Right lung (tissue), 2 donors: ENCODE measurements at regions not wholly inside any gene's neighbourhood (a gene's known extent, or its start where the extent isn't known, plus 50 kb on each side); places are given as distances from the start of the nearest gene placed in this dataset.
"Not testable (repeated sequence)": the region's sequence is repeated elsewhere in the genome, so short reads cannot be mapped to it uniquely, and the experiment has no call there.

ENCODE experiments used
- DNase-seq, 2 donors: peaks; one replicate each; pipeline ENCODE4 v3.0.0-alpha.2; 2013

DNA sequence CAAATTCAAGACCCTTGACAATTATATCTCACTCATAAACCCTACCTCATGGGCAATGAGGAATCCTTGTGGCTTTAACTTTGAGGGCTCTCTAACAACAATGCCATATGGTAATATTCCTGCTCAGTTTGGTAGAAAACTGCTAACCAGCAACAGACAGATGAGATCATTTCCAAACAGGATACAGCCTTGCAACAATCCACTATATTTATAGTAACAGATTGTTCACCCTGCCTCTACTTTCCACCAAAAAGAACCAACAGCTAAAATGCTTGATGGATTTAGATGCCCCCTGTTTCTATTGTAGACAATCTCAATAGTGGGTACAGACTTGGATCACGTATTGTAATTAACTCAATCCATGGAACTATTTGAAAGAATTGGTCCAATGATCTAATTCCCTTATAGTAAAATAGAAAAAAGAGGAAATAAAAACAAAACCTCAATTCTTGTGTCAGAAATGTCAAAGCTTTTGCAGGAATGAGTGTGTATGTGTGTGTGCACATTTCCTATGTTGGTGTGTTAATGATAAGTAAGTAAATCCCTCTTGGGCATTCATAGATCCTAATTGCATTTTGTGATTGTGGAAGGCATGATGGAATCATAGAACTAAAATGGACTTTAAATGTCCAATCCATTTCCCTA lies 100.0 kb upstream of the EDEM3 start:
- DNase-seq, result no peak

DNA sequence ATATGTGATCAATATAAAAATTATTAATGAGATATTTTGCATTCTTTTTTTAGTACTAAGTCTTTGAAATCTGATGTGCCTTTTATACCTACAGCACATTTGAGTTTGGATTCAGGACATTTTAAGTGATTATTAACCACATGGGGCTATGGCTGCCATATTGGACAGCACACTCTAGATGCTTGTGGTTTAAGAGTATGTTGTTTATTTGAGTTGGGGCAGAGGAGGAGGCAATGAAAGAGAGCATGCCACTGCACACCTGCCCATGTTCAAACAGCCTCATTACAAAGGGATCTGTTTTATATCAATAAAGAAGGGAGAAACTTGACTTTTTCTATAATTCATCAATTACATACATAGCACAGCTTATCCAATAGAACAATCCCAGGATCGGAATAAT lies 99.4 kb upstream of the EDEM3 start:
- no peak for DNase-seq

DNA sequence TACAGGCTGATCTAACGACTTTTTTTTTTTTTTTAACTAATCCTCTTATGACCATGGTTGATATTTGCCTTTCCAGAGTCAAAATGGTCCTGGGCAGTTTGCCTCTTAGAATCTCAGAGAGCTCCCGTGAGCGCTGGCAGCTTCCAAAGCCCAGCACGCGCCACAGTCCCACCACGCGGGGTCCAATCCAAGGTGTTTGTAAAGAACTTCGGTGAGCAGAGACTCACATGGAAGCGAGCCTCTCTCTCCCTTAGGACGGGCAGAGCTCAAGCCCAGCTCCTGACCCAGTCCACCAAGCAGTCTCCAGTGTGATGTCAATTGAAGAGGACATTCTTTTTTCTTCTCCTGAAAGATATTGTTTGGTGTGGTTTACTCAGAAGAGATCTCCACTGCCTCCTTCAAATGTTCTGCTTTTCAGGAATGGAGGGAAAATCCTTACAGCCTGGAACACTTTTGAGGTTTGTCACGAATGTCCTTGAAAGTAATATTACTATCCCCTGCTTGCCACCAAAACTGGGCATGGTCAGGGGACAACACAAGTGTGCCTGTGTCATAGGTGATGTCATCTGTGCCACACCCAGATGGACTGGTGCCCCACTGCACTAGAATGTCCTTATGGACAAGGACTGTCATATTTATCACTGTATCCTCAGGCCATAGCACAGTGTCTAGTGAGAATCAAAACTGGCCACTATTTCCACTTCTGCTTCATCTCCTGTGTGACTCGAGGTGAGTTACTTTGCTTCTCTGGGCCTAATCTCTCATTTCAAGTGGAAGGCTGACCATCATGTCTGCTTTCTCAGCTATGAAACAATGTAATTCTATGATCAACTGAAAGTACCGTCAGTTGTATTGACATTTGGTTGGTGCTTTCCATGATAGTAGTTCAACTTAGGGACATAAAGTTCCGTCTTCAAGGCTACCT lies 97.4 kb upstream of the EDEM3 start:
- DNase-seq, result no peak

DNA sequence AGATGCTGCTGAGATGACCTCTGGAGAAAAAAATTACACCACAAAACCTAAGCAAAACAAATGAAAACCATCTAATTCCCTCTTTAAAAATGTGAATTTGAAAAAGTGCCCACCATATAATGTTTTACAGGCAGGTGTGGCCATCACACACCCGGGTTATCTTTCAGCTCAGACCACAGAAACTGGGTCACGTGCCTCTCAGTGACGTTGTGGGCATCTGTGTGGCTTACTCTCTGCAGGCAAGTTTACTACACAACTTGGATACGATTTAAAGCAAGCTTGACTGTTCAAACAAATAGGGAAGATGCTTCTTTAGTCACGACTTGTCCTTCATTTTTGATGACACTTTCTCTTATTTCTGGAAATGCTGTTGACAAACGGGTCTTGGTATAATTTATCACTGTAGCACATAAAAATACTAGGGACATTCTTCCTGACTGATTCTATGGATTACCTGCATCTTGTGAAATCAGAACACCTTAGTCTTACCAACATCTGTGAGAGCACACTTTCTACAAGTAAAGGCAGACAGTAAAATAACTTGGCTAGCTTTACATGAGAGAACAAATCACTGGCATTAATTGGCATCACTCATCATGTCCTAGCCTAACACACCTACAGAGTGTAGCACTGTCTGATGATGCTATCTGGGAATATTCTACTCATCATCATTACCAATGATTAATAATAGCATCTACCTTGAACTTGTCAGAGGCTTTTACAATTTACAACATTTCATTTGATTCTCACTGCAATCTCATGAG lies 89.3 kb upstream of the EDEM3 start:
- no peak for DNase-seq

DNA sequence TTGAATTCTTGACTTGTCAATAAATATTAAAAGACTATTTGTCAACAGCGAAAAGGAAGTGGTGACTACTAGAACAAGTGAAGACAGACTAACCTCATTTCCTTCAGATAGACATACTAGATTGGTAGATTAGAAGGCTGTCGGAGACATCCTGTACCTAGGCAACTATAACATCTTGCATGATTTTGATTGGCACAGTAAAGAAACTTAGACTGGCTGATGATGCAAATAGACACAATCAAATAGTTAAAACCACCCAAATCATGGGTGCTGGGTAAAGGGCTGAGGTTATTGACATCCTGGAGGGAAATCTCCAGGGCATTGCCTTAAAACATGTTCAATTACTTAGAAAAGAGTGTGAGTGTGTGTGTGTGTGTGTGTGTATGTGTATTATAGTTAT lies 85.9 kb upstream of the EDEM3 start:
- no peak for DNase-seq

DNA sequence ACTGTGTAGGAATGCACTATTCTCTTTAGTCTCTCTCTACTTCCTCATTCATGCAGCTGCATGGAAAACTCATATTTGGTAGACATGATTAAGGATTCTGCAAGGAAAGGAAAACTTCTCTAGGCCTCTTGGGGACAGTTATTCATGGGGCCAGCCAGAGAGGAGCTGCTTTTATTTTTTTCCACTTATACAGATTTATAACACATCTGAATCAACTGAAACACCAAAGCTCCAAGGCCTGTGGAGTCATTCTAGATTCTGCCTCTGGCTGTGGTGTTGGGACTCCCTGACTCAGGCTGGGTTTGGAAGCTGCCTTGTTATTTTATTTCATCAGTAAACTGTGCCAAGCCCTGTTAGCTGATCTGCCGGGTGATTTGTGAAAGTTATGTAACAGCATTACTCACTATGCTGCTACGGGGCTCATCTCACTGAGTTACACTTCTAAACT lies 83.9 kb upstream of the EDEM3 start:
- DNase-seq, result no peak

DNA sequence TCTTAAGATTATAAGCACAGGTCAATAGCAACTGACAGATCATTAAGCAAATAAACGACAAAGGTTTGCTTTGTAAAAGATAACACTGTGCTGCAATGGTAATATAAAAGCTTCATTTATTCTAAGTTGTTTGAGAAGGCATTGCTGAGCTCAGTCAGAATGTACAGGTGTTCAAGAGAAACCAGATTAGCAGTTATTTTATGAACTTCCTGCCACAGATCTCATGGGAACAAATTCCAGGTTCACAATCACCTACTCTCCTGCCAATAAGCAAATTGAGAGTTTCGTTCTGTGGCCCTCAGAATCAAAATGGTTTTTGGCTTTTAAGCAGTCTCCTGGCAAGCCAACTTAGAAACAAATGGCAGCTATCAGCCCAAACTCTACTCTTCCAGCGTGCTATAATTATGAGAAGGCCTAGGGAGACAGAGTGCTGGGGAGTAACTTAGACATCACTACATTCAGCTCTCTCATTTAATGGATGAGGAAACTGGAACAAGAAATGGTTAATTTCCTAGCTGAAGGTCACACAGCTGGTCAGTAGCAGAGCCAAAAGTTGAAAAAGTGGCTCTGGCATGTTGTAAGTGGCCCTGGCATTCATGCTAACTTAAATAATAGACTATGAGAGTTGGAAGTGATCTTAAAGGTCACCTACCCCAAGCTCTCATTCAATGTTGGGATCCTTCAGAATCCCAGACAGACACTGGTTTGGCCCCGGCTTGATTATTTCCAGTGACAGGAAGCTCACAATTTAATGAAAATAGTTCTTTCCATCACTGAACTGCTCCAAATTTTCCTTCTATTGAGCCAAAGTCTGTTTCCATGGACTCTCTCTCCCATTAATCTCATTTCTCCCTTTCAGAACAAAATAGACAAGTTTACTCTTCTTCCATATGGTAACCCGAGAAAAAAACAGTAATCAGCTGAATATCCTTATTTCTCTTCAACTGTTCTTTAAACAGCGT lies 82.6 kb upstream of the EDEM3 start:
- no peak for DNase-seq

DNA sequence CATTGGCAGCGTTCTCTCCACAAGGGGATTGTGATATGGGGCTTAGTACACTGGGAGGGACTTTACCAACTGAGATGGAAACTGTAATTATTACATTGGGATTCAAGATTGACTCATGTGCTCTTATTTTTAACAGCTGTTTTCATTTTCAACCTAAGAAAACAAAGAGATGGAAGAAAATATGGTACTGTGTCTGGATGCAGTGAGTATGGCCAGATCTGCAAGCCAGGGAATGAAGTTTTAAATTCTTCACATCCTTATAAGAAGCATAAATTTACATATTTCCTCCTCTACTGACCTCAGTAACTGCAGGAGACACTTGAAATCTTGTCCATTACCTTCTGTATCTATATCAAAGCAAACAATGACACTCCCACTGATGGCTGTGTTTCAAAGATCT lies 81.5 kb upstream of the EDEM3 start:
- no peak for DNase-seq

DNA sequence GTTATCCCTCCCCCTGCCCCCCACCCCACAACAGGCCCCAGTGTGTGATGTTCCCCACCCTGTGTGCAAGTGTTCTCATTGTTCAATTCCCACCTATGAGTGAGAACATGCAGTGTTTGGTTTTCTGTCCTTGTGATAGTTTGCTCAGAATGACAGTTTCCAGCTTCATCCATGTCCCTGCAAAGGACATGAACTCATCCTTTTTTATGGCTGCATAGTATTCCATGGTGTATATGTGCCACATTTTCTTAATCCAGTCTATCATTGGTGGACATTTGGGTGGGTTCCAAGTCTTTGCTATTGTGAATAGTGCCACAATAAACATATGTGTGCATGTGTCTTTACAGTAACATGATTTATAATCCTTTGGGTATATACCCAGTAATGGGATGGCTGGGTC lies 79.3 kb upstream of the EDEM3 start:
- DNase-seq, result not testable (repeated sequence)

DNA sequence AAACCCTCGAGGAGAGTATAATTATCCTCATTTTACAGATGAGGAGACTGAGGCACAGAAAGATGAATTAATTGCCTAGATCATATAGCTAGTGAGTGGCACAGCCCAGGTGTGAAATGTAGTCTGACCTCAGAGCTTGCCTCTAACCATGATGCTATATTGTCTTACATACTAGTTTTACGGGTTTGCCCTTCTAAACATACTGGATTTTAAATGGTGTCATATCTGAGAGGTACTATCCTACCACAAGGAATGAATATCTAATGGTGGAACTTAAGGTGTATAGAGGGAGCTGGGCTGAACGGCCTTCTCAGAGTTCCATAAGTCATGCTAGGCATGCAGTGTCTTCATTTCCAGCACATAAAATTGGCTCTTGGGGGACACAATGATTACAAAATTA lies 77.9 kb upstream of the EDEM3 start:
- DNase-seq, result no peak

DNA sequence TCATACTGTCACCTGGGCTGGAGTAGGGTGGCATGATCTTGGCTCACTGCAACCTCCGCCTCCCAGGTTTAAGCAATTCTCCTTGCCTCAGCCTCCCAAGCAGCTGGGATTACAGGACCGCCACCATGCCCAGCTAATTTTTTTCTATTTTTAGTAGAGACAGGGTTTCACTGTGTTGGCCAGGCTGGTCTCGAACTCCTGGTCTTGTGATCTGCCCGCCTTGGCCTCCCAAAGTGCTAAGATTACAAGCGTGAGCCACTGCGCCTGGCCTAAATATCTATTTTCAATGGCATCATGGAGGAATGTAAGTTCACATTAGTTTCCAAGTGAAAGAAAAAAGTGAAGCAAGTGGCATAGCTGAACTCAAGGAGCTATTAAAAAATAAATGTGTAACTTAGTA lies 74.8 kb upstream of the EDEM3 start:
- DNase-seq, result not testable (repeated sequence)

DNA sequence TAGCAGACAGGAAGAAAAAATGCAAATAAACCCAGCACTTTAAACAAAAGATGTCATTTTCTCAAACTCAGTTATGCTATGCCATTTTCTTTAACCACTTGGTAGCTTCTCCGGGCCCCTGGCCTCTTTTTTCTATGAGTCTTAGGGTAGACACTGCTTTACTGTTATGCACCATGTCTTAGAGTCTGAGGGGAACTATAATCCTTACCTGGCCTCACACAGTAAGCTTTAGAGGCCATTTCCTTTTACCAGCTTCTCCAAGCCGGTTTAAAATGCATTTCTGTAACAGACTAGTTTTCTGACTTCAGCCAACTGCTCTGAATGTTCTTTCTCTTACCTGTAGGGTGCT lies 73.7 kb upstream of the EDEM3 start:
- no peak for DNase-seq

DNA sequence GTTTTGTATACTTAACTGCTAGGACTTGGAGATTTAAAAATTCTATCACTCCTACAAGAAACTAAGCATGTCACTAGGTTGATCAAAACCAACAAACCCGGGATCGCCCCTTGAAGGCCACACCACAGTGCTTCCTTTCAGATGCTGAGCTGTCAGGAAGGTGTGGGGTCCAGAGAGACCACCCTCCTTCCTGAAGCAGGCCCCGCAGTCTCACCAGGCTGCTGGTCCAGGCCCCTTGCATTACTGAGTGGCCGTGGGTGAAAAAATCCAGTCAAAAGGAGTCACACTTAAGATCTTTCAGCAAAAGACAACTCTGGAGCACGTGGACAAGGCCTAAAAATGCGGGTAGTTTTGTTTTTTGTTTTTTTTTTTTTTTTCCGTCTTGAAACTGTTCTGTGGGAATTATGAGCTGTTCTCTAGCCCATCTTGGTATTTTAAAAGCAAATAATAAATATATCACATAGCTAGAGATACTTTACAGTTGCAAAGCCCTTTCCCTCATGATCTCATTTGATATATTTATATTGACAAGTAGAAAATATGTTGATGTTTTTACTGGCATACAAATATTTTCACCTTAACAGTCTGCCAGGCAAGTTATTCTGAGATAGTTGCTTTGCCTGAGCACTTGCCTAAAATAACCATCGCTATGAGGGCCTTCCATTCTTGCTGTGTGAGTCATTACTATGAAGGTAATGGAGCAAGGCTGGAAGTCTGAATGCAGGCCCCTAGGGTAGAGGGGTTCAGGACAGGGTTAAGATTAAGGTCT lies 73.1 kb upstream of the EDEM3 start:
- no peak for DNase-seq

DNA sequence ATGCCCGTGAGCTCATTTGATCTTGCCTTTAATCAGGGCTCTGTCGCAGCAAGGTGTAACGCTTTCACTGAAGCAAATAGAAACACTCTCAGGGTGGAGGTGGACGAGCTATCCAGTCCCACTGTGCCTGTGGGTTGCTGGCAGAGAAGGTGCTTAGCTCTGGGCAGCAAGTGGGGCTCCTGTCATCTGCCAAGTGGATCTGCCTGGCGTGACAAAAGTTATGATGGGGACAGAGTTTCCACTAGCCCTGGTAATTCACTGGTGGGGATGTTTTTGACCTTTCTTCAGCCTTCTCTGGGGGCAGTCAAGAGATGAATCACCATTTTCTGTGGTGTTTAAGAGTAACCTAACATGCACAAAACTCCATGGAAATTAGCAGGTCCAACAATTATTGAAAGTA lies 71.3 kb upstream of the EDEM3 start:
- no peak for DNase-seq

DNA sequence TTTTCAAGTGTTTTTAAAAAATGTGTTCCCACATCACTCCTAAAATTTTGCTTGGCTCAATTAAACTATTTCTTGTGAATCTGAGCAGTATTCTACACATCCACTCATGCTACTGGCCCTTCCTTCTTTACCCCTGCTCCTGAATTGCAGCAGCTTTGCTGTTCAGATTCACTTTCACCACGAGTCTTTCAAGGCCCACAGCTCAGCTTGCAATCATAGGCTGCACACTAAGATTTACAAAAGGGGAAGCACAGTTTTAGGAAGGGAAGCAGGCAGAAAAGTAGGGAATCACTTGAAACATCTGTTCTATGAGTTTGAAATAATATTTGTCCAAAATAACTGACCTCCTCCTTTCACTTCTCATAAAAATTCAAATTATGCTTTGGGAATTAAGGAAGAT lies 70.9 kb upstream of the EDEM3 start:
- DNase-seq, result no peak

DNA sequence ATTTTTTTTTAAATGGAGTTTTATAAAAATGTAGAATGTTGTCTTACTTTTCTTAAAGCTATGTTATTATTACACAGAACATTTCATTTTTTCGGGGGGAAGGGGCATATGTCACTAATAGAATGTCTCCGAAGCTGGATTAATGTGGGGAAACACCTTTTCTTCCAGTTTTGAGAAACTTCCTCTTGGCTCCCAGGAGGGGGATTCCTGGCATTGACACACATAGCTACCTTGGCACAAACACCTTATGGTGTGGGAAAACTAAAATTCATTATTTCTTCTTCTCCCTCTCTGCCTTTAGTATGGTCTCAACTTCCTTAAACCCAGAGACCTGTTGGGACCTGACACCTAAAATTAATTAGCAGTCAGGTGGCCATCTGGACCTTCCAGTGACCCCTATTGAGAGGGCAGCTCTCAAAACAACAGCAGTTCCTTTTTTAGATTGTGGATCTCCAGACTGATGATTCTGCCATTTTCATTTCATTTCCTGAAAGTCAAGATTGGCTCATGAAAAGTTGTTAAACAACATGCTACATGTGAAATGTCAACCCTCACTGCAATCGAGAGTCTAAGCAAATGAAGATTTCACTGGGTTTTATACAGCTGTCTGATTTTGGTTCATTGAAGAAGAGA lies 70.1 kb upstream of the EDEM3 start:
- DNase-seq, result no peak

DNA sequence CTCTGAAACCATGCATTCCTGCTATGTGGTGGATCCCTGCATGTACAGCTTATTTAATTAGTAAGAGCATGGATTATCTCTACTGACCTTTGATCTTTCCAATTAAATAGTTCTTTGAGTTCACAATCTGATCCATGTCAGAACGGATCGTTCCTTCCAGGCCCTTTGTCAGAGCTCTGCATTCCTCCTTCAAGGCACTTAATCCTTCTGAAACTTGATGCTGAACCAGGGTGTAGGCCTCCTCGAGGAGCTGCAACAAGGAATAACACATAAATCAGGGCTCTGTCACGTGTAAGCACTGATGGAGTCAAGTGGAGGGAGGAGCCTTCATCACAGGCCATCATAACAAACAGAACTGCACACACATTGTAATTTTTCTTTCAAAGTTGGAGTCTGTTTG lies 68.4 kb upstream of the EDEM3 start:
- DNase-seq, result no peak

DNA sequence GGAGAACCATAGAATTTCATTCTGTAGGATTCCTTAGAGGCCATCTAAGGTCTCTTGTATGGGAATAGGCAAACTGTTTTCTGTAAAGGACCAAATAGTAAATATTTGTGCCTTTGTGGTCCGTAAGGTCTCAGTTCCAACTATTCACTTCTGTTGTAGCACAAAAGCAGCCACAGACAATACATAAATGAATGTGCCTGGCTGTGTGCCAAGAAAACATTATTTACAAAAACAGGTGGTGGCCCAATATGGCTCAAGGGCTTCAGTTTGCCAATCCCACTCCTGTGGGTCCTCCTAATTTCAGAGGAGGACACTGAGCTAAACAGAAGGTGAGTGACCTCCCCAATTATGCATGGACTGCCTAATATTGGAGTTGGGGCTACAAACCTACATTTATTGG lies 67.6 kb upstream of the EDEM3 start:
- no peak for DNase-seq

DNA sequence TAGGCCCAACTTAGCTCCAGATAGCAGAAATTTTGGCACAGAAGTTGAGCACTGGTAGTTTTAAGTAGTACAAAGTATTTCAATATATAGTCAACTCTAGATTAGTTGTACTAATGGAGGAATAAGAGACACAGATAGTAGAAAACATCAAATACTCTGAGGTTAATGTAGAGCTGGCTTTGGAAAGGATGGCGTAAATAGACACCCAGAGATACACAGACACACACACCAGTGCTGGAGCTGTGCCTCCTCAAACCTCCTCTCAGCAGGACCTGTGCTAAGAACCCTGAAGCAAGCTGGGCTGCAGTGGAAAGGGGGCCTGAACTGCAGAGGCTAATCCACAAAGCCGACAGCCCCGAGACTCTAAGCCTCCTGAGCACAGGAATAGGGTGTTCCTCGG lies 67.0 kb upstream of the EDEM3 start:
- DNase-seq, result no peak

DNA sequence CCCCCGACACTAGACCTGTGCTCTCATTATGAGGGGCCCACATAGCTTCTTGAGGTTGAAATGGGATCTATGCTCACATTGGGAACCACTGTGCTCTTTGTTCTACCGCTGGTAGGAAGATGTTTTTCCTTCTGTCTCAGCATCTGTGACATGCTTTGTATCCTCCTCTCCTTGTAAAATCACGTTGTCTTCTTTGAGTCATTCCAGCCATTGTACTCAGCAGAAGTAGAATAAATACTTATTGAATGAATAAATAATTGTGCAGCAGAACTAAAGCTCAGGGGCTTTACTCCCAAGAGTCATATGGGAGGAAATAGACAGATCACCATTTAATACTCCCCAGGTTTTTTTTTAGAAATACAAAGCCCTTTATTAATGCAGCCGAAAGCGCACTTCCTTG lies 66.3 kb upstream of the EDEM3 start:
- no peak for DNase-seq
